ENCODE measurements at regions not wholly inside any gene's neighbourhood (a gene's known extent, or its start where the extent isn't known, plus 50 kb on each side); places are given as distances from the start of the nearest gene placed in this dataset.

DNA sequence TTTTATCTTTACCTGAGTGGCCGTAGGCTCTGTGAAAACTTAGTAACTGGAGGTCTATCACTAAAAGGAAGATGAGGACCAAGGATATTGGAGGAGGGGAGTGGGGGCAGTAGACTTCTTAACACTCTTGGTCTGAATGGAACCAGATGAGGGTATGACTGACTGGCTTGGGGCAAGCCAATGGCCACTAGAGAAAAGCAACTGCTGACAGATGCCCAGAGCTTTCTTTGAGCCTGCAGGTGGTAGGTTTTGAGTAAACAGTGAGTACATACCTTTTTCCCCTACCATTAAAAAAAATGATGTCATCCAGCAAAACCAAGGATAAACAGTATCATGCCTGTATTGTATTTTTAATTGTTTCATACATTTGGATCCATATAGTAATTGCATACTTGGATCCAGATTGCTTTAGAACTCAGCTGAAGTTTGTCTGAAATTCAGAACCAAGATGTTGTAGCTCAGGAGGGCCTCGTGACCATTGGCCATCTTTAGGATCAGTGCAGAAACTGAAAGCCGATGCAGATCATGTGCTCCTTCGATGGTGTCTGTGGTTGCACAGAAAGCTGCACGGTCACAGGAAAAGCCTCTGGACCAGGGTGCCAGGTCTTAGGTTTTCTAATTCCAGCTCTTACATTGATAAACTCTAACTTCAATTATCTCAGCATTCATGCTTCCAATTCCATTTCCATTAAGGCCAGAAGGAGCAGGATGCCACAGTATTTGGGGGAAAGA lies 131.0 kb downstream of the PDGFRA start:
- H3K4me3 Mint-ChIP-seq = no peak overlapping the region
- no peaks in the 10 kb centered on the region for H3K36me3 Mint-ChIP-seq (ENCODE audit: low read depth)
- no peaks in the 10 kb centered on the region for H3K27me3 Mint-ChIP-seq (ENCODE audit: low read depth)
- no peaks in the 10 kb centered on the region for H3K9me3 Mint-ChIP-seq
- H3K27ac Mint-ChIP-seq (ENCODE audit: unreplicated experiment) = no peak overlapping the region
- TF ChIP-seq, protein P1, sequence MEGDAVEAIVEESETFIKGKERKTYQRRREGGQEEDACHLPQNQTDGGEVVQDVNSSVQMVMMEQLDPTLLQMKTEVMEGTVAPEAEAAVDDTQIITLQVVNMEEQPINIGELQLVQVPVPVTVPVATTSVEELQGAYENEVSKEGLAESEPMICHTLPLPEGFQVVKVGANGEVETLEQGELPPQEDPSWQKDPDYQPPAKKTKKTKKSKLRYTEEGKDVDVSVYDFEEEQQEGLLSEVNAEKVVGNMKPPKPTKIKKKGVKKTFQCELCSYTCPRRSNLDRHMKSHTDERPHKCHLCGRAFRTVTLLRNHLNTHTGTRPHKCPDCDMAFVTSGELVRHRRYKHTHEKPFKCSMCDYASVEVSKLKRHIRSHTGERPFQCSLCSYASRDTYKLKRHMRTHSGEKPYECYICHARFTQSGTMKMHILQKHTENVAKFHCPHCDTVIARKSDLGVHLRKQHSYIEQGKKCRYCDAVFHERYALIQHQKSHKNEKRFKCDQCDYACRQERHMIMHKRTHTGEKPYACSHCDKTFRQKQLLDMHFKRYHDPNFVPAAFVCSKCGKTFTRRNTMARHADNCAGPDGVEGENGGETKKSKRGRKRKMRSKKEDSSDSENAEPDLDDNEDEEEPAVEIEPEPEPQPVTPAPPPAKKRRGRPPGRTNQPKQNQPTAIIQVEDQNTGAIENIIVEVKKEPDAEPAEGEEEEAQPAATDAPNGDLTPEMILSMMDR (conservative IDR thresholded peaks at IDR 0.05) = no peak
- no peaks in the 10 kb centered on the region for H3K4me1 Mint-ChIP-seq
- no peak for DNase-seq (ENCODE audit: low read depth, low spot score)

DNA sequence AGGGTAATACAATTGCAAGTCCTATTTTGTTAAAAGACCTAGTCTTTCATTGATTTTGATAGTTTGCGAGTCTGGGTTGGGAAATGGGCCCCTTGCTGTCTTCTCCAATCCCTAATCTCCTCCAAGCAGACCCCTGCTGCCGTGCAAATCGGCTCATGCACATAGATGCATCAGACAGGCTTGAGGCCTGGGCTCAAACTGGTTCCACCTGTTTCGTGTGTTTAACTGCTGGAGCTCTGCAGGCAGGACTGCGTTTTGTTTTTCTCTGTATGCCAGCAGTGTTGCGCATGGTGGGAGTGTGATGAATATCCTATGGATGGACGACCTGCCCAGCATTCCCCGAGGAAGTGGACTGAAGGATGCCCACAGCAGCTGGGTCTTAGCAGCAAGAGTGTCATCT lies 133.9 kb downstream of the PDGFRA start:
- Mint-ChIP-seq H3K27ac (ENCODE audit: unreplicated experiment) (no peak overlapping the region), H3K27me3 (ENCODE audit: low read depth) (no peaks in the 10 kb centered on the region), H3K4me3 (no peak overlapping the region), H3K36me3 (ENCODE audit: low read depth) (no peaks in the 10 kb centered on the region), H3K4me1 (no peaks in the 10 kb centered on the region), H3K9me3 (no peaks in the 10 kb centered on the region)
- TF ChIP-seq, protein P1 (conservative IDR thresholded peaks at IDR 0.05) = no peak
- DNase-seq (ENCODE audit: low read depth, low spot score) = no peak

DNA sequence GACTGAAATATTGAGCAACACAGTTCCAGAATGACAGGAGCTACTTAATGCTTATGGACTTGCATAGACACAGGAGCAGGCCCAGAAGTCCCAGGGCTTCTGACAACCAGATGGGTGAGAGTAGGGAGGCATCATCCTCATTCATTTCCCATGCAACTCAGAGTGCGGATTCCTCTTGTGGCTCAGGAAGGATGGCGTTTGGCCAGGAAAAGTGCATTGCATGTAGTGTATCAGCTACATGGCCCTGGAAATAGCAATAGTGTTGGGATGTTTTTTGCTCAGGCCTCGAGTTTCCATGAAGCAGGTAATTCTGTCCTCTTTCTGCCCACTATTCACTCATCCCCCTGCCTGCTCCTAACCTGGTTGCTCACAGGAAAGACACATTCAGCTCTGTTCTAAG lies 136.6 kb downstream of the PDGFRA start:
- Mint-ChIP-seq H3K27ac (ENCODE audit: unreplicated experiment) (no peak overlapping the region), H3K36me3 (ENCODE audit: low read depth) (no peaks in the 10 kb centered on the region), H3K9me3 (no peaks in the 10 kb centered on the region), H3K4me1 (no peaks in the 10 kb centered on the region), H3K27me3 (ENCODE audit: low read depth) (no peaks in the 10 kb centered on the region), H3K4me3 (no peak overlapping the region)
- TF ChIP-seq, protein P1 (conservative IDR thresholded peaks at IDR 0.05) = no peak
- DNase-seq (ENCODE audit: low read depth, low spot score) = no peak

DNA sequence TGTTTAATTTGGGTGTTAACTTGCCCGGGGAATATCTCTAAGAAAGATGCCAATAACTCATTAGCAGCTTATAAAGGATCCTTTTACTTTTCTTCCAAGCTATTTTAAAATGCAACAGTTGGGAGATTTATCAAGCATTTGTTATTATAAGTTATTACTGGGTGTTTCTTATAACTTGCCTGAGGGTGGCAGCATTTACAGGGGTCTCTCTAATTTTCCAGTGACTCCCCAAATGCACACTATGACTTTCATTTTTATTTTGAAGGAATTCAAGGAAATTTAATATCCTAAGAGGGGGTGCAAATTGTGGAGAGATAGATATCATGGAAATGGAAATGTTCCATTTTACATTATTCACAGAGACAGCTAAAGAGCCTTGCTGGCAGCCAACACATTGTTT lies 138.0 kb downstream of the PDGFRA start:
- DNase-seq (ENCODE audit: low read depth, low spot score) = no peak
- no peaks in the 10 kb centered on the region for H3K27me3 Mint-ChIP-seq (ENCODE audit: low read depth)
- no peak overlapping the region for H3K4me3 Mint-ChIP-seq
- H3K4me1 Mint-ChIP-seq = no peaks in the 10 kb centered on the region
- TF ChIP-seq, protein P1 (conservative IDR thresholded peaks at IDR 0.05) = no peak
- H3K27ac Mint-ChIP-seq (ENCODE audit: unreplicated experiment) = no peak overlapping the region
- peaks cover under 1% of the 10 kb centered on the region for H3K9me3 Mint-ChIP-seq
- no peaks in the 10 kb centered on the region for H3K36me3 Mint-ChIP-seq (ENCODE audit: low read depth)

DNA sequence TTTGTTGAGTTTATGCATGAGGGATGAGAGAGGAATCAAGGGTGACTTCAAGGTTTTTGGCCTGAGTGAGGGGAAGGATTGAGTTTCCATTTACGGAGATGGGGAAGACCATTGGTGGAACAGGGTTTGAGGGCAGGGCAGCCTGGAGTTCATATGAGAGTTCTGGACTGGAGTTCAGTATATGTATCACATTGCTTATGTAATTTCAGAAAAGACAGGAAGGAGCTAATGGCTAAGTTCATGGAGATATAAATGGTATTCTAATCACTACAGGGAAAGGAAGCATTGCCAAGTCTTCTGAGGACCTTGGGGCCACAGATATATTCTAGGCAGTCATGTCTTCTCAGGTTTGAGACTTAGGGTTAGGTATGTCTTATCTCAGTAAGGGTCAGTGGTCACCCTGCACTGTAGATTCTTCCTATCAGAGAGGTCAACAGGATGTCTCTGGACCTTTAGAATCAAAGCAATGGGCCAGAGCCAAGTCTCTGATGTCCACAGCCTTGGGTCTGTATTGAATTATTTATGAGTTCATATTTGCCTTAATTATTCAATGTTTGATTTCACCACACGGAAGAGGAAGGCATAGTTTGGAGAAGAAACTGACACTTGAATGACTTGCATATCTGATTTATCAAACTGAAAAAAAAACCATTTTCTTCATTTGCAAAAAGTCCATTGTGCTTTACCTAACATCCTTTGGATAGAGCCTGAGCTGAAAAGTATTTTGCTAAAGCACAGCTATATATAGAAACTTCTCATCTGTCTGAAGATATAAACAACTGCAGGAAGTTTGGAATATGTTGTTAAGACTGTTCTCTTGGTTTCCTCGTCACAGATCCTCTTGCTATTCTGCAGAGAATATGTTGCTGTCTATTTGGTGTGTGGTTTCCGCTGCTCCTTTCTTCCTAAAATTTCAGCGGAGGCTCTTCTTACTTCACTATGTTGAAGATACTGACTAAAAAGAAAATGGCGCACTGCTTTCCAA lies 139.5 kb downstream of the PDGFRA start:
- Mint-ChIP-seq H3K4me3 (no peak overlapping the region), H3K27me3 (ENCODE audit: low read depth) (no peaks in the 10 kb centered on the region), H3K4me1 (peaks cover under 1% of the 10 kb centered on the region), H3K36me3 (ENCODE audit: low read depth) (no peaks in the 10 kb centered on the region), H3K27ac (ENCODE audit: unreplicated experiment) (no peak overlapping the region), H3K9me3 (peaks cover 3% of the 10 kb centered on the region)
- TF ChIP-seq, protein P1 (conservative IDR thresholded peaks at IDR 0.05) = no peak
- DNase-seq (ENCODE audit: low read depth, low spot score) = no peak
